ENCODE measurements at regions not wholly inside any gene's neighbourhood (a gene's known extent, or its start where the extent isn't known, plus 50 kb on each side); places are given as distances from the start of the nearest gene placed in this dataset.

- TF ChIP-seq CTCF (IDR thresholded peaks at IDR 0.05) = no peak
- TF ChIP-seq POLR2AphosphoS5 (IDR thresholded peaks at IDR 0.05; ENCODE audit: insufficient read depth in 1 of 2, low read depth in 1 of 2) = no peak
These were observed 307.0 kb downstream of the ARPP21 start for GRCh38 chr3:35946121-35946853.

Data from vagina (tissue), 2 donors.